ENCODE measurements at regions not wholly inside any gene's neighbourhood (a gene's known extent, or its start where the extent isn't known, plus 50 kb on each side); places are given as distances from the start of the nearest gene placed in this dataset.
"Not testable (repeated sequence)": the region's sequence is repeated elsewhere in the genome, so short reads cannot be mapped to it uniquely, and the experiment has no call there.

GRCh38 chr19:5257155-5258045 lies 83.2 kb downstream of the PTPRS start:
- DNase-seq: no peak

- DNase-seq: no peak
These were observed 84.9 kb downstream of the PTPRS start for GRCh38 chr19:5255602-5256231.

GRCh38 chr19:5254944-5255343 lies 85.7 kb downstream of the PTPRS start:
- DNase-seq: no peak

- DNase-seq: no peak
These were observed 86.1 kb downstream of the PTPRS start for GRCh38 chr19:5254543-5254942.

- DNase-seq: no peak
These were observed 87.1 kb downstream of the PTPRS start for GRCh38 chr19:5253406-5254110.

GRCh38 chr19:5251096-5252065 lies 89.2 kb downstream of the PTPRS start:
- DNase-seq: no peak

GRCh38 chr19:5250127-5250659 lies 90.4 kb downstream of the PTPRS start:
- no peak for DNase-seq

- no peak for DNase-seq
These were observed 91.1 kb downstream of the PTPRS start for GRCh38 chr19:5249526-5249925.

- DNase-seq: no peak
These were observed 92.5 kb downstream of the PTPRS start for GRCh38 chr19:5247957-5248705.

- DNase-seq: no peak
These were observed 94.0 kb downstream of the PTPRS start for GRCh38 chr19:5246554-5247155.

- DNase-seq: no peak
These were observed 94.7 kb downstream of the PTPRS start for GRCh38 chr19:5245631-5246553.

GRCh38 chr19:5244351-5244750 lies 96.3 kb downstream of the PTPRS start:
- no peak for DNase-seq

- no peak for DNase-seq
These were observed 96.7 kb downstream of the PTPRS start for GRCh38 chr19:5243878-5244277.

GRCh38 chr19:5241896-5242295 lies 98.7 kb downstream of the PTPRS start:
- not testable (repeated sequence) for DNase-seq

- no peak for DNase-seq
These were observed 100.6 kb downstream of the PTPRS start for GRCh38 chr19:5240011-5240410.

- DNase-seq: no peak
These were observed 101.9 kb downstream of the PTPRS start for GRCh38 chr19:5238700-5239099.

GRCh38 chr19:5237939-5238480 lies 102.6 kb downstream of the PTPRS start:
- no peak for DNase-seq

GRCh38 chr19:5237190-5237780 lies 103.3 kb downstream of the PTPRS start:
- no peak for DNase-seq

Measured in stimulated activated naive CD4-positive, alpha-beta T cell (primary cell).